HEK293T (cell line): ENCODE measurements at regions not wholly inside any gene's neighbourhood (a gene's known extent, or its start where the extent isn't known, plus 50 kb on each side); places are given as distances from the start of the nearest gene placed in this dataset.

Experiments
- BHLHE40 ChIP-seq: fragments of 450-650 bp; IDR thresholded peaks from 2 replicates; pipeline ENCODE4 v1.6.1; 2016; ENCODE audit warnings: mild to moderate bottlenecking, moderate library complexity, borderline replicate concordance
- CTBP1 ChIP-seq: fragments of 450-650 bp; IDR thresholded peaks from 2 replicates; pipeline ENCODE4 v1.6.1; 2016; ENCODE audit warnings: borderline replicate concordance
- ELF4 ChIP-seq: fragments of 450-650 bp; IDR thresholded peaks from 2 replicates; pipeline ENCODE4 v1.6.1; 2017; ENCODE audit warnings: antibody characterized with exemption
- FOXM1 ChIP-seq: fragments of 450-650 bp; IDR thresholded peaks from 2 replicates; pipeline ENCODE4 v1.6.1; 2017; ENCODE audit warnings: mild to moderate bottlenecking, borderline replicate concordance
- L3MBTL2 ChIP-seq: fragments of 450-650 bp; conservative IDR thresholded peaks from 2 replicates; pipeline ENCODE4 v1.6.1; 2016; ENCODE audit warnings: mild to moderate bottlenecking
- NFRKB ChIP-seq: fragments of 450-650 bp; IDR thresholded peaks from 2 replicates; pipeline ENCODE4 v1.6.1; 2016; ENCODE audit warnings: mild to moderate bottlenecking, moderate library complexity
- TF ChIP-seq, protein P1 (sequence below): fragments of 450-650 bp; IDR thresholded peaks from 2 replicates; pipeline ENCODE4 v1.6.1; 2016

DNA sequence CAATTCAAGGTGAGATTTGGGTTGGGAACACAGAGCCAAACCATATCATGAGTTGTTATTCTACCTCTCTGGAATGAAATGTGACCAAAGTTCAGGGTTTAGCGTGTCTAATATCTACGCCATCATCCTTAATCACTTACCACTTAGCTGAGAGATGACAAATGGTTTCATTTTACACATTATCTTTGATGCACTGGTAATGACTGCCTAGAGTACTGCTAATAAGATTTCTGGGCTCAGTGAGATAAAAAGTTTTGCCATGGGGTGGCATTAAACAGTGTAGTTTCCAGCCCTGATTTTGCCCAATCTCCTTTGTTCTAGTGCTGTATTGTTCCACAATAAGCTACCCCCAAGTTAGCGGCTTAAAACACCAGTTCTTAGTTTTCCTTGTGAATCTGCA lies 367.2 kb downstream of the MLLT3 start:
- no peak for TF ChIP-seq L3MBTL2
- no peak for TF ChIP-seq CTBP1
- TF ChIP-seq ELF4 = no peak
- no peak for TF ChIP-seq FOXM1
- TF ChIP-seq NFRKB = no peak
- TF ChIP-seq, protein P1, sequence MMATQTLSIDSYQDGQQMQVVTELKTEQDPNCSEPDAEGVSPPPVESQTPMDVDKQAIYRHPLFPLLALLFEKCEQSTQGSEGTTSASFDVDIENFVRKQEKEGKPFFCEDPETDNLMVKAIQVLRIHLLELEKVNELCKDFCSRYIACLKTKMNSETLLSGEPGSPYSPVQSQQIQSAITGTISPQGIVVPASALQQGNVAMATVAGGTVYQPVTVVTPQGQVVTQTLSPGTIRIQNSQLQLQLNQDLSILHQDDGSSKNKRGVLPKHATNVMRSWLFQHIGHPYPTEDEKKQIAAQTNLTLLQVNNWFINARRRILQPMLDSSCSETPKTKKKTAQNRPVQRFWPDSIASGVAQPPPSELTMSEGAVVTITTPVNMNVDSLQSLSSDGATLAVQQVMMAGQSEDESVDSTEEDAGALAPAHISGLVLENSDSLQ = no peak
- TF ChIP-seq BHLHE40 = no peak
